ENCODE measurements at regions not wholly inside any gene's neighbourhood (a gene's known extent, or its start where the extent isn't known, plus 50 kb on each side); places are given as distances from the start of the nearest gene placed in this dataset.
"Not testable (repeated sequence)": the region's sequence is repeated elsewhere in the genome, so short reads cannot be mapped to it uniquely, and the experiment has no call there.

DNA sequence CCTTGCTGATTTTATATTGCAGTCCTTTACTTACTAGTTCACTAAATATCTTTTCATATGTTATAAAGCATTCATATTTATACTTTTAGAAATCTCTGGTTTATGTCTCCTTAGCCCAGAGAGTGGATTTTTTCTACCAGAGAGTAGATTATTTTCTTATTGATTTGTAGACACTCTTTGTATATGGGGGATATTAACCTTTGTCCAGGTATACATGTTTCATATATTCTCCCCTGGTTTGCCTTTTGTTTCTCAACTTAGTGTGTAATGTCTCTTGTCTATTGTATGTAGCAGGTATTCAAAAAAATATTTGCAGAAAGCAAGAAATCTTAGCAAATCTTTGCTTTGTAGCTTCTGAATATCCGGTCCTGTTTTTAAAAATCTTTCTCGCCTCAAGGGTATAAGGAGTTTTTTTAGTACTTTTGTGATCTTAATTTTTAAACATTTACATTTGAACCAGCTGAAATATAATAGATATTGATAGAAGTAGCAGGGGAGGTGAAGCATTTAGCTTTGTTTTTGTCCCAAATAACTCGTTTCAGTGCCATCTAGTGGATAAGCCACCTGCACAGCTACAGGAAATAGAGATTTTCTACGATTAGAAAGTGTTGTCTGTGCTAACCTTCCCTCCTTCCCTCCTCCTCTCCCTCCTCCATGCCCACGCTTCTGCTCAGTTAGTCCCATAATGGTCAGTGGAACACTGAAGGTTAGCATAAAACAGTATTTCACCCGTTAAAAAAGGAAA, 97.0 kb downstream of the PHETA1 start:
- DNase-seq (ENCODE audit: low read depth in 2 of 2): no peak

DNA sequence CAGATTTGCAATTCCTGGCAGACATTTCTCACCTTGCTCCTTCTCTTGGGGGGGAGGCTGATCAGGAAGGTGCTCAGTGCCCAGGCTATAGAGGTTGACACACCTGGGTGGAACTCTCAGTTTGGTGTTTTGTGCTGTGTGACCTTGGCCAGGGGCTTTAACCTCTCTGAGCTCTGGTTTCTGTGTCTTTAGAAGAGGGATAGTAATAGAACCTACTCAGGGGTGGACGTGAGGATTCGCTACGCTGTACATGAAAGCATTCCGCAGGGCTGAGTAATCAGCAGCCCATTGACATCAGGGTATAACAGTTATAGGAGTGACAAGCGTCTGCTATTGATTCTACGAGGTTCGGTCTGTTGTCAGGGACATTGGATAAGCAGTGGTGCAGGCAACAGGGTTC, 98.1 kb downstream of the PHETA1 start:
- DNase-seq (ENCODE audit: low read depth in 2 of 2): no peak

DNA sequence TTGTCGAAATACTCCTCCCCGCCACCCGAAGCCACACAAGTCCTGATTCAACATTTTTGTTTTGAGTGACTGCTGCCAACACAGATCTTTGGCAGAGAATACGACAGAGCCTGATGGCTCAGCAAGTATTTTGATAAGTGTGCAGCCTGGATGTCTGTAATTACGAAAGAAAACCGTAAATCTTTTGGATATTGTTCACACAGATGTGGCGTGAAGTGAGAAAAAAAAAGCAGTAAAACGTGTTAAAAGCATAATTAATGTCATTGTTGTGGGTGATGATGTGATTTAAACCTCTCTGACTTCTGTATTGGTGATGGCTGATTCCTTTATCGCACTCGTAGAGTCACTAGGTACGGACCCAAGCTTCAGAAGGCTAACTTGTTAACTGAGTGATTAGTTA, 98.7 kb downstream of the PHETA1 start:
- no peak for DNase-seq (ENCODE audit: low read depth in 2 of 2)

DNA sequence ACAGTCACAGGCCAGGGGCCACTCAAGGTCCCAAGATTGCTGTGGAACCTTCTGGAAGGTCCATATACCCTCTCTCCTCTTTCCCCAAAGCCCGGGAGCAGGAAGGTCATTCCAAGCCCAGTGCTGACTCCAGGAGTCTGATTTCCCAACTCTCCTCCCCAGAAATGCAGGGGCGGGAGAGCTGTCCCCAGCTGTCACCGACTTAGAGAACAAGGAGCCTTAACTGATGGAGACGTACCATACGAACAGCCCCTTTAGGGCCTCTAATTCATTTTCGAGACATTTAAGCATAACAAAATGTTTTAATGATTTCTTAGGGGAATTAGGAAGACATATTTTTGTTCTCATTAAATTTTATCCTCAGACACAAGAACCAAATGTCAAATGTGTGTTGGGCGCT, 99.2 kb downstream of the PHETA1 start:
- DNase-seq (ENCODE audit: low read depth in 2 of 2): no peak

DNA sequence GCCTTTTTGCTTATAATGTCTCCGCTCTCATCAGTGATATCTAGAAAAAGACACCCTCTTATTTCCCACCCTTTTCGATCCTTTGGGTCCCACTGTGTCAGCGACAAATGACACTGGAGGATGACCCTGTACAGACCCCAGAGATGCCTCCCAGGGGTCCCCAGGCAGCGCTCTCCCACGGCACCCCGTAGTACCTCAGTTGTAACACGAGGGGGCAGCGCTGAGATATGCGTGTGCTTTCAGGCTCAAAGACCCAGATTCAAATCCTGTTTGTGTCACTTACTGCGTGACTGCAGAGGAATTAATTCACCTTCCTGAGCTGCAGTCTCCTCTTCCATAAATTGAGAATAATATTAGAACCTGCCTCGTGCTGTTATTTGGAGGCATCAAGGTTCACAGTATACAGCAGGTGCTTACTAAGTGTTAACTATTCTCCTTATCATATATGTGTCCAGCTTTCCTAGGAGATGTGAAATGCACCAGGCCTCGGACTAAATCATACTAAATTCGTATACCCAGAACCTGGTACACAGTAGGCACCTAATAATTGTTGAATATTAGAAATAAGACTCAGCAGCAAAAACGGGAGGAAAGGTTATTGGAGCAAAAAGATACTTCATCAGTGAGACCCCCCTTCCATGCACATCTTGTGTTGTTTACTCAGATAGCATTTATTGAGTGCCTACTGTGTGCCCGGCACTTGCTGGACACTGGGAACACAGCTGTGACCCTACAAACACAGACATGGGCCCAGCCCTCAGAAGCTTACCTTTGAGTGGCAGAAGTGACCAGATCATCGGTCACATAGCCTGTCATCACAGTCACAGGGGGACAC, 99.9 kb downstream of the PHETA1 start:
- DNase-seq (ENCODE audit: low read depth in 2 of 2): no peak

DNA sequence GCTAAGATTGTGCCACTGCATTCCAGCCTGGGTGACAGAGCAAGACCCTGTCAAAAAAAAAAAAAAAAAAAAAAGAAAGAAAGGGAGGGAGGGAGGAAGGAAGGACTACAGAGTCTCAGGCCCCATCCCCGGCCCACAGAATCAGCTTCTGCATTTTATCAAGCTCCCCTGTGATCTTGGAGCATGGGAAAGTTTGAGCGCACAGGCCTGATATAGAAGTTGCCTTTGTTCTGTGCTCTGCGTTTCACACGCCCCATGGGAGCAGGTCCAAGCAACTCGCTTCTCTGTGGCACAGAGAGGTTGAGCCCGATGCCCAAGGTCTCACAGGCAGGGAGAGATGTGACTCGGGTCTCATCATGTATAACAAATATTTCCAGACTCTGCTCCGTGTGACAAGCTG, 101.8 kb downstream of the PHETA1 start:
- no peak for DNase-seq (ENCODE audit: low read depth in 2 of 2)

DNA sequence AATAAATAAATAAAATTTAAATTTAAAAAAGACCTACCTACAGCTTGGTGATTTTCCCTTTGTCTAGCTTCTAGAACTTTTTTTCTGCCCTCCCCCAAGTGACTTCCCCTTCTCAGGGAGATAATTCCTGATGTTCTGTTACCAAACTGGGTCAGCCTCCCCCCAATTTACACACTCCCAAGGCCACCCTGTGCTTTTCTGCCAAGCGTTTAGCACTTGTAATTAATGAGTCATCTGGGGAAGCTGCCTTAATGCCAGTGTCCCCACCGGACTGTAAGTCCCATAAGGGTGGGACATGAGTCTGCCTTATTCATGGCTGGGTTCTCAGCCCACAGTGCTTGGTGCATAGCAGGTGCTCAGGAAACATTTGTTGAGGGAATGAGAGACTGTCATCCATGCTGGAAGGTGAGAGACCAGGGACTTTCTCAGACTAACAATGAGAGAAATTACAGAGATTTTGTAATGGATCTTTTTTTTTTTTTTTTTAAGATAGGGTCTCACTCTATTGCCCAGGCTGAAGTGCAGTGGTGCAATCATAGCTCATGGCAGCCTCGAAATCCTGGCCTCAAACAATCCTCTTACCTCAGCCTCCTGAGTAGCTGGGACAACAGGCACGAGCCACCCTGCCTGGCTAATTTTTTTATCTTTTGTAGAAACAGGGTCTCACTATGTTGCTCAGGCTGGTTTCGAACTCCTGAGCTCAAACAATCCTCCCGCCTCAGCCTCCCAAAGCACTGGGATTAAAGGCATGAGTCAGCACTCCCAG, 106.8 kb downstream of the PHETA1 start:
- no peak for DNase-seq (ENCODE audit: low read depth in 2 of 2)

DNA sequence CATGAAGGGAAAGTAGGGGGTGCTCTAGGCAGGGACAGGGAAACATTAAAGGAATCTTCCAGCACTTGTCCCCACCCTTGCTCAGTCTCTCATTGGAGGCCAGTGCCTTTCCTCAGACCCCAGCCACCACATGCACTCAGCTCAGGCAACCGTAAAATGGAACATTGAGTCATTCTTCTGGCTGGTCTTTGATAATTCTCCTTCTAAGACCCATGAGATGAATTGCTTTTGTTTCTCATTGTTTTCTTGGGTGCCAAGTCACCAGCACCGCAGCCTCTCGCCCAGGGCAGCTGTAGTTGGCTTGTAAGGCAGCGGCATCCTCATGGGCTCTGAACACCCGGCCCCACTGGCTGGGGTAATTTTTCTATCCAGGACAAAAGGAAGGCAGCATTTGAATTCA, 108.2 kb downstream of the PHETA1 start:
- DNase-seq (ENCODE audit: low read depth in 2 of 2): no peak

DNA sequence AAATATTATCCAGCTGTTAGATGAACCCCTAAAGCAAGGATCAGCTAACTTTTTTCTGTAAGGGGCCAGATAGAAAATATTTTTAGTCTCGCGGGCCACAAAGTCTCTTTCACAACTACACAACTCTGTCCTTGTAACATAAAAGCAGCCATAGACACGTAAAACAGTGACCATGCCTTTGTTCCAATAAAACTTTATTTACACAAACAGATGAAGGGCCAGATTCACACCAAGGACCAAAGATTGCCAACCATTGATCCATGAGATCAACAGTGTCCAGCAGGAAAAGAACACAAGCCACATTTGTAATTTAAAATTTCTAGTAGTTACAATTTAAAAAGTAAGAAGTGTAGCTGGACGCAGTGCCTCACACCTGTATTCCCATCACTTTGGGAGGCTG, 109.7 kb downstream of the PHETA1 start:
- DNase-seq (ENCODE audit: low read depth in 2 of 2): no peak

DNA sequence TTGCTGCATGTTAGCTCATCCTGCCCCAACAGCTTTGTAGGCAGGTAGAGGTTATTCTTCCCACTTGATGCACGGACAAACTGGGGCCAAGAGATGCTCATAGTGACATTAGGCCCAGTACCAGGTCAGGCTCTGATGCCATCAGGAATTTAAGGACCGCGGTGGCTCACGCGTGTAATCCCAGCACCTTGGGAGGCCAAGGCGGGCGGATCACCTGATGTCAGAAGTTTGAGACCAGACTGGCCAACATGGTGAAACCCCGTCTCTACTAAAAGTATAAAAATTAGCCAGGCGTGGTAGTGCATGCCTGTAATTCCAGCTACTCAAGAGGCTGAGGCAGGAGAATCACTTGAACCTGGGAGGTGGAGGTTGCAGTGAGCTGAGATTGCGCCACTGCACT, 110.8 kb downstream of the PHETA1 start:
- not testable (repeated sequence) for DNase-seq (ENCODE audit: low read depth in 2 of 2)

DNA sequence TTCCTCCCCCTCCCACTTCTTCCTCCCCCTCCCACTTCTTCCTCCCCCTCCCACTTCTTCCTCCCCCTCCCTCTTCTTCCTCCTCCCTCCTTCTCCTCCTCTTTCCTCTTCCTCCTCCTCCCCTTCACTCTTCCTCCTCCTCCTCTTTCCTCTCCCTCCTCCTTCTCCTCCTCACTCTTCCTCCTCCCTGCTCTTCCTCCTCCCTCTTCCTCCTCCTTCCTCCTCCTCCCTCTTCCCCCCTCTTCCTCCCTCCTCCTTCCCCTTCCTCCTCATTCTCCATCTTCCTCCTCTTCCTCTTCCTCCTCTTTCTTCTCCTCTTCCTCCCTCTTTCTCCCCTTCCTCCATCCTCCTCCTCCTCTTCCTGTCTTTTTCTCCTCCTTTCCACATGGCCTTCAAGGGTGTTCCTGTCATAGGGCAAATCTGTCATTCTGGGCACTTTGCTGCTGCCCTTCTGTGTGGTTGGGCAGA, 111.4 kb downstream of the PHETA1 start:
- no peak for DNase-seq (ENCODE audit: low read depth in 2 of 2)

DNA sequence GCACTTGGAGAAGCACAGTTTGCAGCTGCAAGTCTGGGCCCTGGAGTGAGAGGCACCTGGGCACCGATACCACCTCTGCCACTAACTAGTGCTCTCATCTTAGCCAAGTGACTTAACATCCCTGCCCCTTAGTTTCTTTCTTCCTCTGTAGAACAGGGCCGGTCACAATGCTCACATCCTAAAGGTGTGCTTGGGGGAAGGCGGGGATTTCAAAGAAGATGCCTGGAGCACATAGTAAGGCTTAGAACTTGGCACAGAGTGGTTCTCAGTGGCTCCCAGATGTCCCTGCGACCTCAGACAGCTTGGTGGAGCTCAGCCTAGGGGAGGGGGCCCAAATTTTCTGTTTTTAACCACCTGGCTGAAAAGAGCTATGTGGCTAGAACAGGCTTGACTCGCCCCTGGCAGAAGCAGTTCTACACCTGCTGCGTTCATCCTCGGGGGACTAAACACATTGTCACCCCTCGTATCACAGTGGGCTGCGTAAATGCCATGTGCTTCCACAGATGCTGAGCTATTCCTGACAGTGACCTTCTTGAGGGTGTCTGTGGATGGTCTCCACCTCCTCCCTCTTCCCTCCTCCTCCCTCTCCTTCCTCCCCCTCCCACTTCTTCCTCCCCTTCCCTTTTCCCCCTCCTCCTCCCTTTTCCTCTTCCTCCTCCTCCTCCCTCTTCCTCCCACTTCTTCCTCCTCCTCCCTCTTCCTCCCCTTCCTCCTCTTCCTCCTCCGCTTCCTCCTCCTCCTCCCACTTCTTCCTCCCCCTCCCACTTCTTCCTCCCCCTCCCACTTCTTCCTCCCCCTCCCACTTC, 112.1 kb downstream of the PHETA1 start:
- no peak for DNase-seq (ENCODE audit: low read depth in 2 of 2)

DNA sequence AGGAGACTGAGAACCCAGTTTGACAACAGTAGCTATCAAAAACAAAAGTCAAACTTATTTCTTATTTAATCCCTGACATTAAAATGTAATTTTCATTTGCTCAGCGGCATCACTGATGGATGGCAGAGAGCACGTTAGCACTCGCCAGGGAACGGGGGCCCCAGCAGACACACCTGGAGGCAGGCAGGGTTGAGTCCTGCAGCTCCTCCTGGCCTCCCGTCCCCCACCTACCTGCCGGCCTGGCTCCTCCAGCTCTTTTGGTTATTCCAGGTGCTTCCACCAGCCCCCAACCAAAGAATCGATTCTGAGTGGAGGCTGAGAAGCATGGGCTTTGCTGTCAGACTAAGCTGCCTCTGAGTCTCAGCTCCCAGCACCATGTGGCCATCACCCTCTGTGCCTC, 113.6 kb downstream of the PHETA1 start:
- no peak for DNase-seq (ENCODE audit: low read depth in 2 of 2)

DNA sequence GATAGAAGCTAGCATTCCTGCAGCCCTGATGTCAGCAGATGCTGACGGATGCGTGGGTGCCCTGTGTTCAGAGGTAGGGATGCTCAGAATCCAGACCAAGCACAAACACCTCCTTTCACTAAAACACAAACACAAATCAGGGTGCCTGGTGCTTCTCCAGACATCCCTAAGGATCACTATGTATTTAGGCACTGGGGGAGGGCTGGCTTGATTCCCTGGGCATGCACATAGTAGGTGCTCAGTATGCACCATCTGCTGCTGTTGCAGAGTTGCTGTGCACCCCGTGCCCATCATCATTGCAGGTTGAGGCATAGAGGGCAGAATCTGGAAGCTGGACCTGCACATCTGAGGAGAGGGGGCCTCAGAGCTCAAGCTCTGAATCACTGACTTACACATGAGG, 114.8 kb downstream of the PHETA1 start:
- no peak for DNase-seq (ENCODE audit: low read depth in 2 of 2)

DNA sequence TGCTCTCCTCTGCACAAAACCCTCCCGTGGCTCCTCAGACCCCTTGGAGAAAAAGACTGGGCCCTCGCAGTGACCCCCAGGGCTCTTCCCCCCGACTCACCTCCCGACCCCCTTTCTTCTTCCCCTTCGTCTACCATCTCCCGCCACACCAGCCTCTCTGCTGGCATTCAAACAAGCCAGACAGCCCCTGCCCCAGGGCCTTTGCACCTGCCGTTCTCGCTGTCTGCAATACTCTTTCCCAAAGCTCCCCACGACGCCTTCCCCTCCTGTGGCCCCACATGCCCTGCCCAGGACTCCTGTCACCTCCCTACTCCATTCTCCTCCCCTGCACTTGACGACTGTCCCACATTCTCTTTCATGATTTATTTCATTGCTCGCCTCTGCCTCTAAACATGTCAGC, 115.7 kb downstream of the PHETA1 start:
- no peak for DNase-seq (ENCODE audit: low read depth in 2 of 2)

DNA sequence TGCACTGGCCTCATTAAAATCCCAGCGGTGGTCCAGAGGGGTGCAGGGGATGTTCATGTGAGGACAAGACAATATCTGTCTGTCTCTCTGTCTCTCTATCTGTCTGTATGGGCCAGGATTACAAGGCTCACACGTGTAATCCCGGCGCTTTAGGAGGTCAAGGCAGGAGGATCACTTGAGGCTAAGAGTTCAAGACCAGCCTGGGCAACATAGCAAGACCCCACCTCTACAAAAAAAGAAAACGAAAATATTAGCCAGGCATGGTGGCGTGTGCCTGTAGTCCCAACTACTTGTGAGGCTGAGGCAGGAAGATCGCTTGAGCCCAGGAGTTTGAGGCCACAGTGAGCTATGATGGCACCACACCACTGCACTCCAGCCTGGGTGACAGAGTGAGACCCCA, 117.1 kb downstream of the PHETA1 start:
- DNase-seq (ENCODE audit: low read depth in 2 of 2): no peak

DNA sequence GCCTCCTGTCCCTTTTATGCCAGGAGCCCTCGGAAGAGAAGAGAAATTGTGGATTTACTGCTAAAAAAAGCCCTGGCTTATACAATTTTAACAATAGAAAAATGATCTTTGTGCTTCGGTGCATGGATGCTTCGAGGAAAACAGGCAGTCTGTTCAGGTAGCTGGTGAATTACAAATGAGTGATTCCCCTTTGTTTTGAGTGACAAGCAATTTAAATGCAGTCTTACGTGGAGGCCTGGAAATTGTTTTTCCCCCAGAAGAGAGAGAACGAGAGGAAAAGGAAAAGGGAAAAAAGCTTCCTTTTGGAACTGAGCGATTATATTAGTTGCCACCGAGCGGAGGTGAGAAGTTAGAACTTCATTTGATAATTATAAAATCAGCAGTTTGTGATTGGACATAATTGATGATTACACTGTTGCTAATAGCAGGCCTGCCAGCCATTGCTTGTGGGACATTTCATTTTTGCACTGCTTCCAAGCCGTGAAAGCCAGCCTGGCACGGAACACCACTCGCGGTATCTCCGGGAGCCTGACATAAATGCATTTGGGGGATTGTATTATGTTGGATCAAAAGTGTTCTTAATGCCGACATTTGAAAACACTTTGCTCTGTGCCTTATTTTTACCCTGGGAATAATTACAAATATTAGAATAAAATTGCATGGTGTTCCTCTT, 117.7 kb downstream of the PHETA1 start:
- DNase-seq (ENCODE audit: low read depth in 2 of 2): no peak

DNA sequence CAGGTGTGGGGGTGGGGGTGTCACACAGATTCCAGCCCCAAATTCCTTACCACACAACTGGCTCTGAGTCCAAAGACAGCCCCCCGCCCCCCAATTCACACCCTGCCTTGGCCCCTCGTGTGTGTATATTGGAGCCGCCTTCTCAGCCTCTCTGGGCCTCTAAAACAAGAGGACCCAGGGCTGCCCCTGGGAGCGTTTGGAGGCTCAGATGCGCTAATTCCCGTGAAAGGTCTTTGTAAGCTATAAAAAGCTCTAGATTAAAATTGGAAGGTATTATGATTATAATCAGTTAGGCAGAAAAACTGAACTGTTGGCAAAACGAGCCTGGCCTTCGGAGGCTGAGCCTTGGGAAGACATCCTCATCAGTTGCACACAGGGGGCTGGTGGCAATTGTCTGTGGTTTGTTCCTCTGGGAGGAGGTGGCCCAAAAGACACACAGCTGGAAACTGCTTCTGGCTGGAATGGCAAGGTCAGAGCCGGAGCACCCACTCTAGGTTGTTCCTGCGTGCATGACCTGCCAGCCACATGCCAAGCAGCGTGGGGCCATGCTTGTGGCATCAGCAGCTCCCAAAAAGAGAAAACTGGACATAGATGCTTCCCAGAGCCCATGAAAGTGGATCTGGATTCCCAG, 118.5 kb downstream of the PHETA1 start:
- DNase-seq (ENCODE audit: low read depth in 2 of 2): no peak

DNA sequence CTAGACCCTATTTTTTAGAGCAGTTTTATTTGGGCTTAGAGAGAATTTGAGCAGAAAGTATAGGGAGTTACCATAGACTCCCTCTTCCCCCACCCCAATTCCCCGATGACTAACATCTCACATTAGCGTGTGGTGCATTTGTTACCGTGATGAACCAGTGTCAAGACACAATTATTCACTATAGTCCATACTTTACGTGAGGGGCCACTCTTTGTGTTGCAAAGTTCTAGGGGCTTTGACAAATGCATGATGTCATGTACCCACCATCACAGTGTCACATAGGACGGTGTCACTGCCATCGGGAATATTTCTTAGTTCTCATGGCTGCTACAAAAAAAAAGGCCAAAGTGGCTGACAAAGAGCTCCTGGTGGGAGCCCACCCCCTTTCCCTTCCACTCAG, 119.1 kb downstream of the PHETA1 start:
- no peak for DNase-seq (ENCODE audit: low read depth in 2 of 2)

DNA sequence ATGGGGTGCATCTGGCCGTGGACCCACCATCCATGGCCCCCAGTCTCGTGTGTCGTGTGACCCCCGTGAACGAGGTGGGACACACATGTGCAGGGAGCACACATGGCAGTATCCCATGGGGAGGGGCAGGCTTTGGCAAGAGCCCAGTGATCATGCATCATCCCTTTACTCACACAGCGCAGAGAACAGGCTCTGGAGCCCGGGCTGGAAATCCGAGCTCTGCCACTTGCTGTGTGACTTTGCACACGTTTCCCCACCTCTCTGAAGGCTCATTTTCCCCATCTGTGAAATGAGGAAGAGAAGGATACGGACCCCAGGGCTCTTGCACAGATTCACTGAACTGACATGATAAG, 119.9 kb downstream of the PHETA1 start:
- no peak for DNase-seq (ENCODE audit: low read depth in 2 of 2)
